Epithelial cell of proximal tubule (primary cell): ENCODE measurements at regions not wholly inside any gene's neighbourhood (a gene's known extent, or its start where the extent isn't known, plus 50 kb on each side); places are given as distances from the start of the nearest gene placed in this dataset.
"Not testable (repeated sequence)": the region's sequence is repeated elsewhere in the genome, so short reads cannot be mapped to it uniquely, and the experiment has no call there.

Source experiments
- DNase-seq: peaks from one replicate; pipeline ENCODE4 v3.0.0-alpha.2; 2011; ENCODE audit warnings: low read depth
- H3K4me3 ChIP-seq: 2 replicates; pipeline ENCODE4 v1.5.1; 2011; ENCODE audit warnings: low read depth, mild to moderate bottlenecking, low read length
- TF ChIP-seq, protein P1 (sequence below): conservative IDR thresholded peaks from 2 replicates; pipeline ENCODE4 v1.5.1; 2012; ENCODE audit warnings: low read depth, mild to moderate bottlenecking, low read length

DNA sequence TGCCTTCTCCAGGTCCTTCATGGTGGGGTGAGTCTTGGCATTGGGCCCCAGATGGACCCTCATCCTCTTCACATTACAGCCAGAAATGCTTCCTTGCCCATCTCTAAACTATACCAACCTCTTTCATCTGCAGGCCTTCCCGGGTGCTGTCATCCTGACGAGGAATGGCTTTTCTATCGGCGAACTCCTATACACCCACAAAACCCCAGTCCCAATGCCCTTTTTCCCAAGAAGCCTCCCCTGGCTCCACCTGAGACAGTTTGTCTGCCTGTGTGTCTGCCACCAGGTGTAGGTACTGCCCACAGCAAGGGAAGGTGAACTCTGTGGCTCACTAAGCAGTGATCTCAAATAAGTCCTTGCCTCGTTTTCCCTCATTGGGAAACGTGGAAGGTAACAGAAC lies 55.3 kb downstream of the PTPRS start:
- DNase-seq = no peak

DNA sequence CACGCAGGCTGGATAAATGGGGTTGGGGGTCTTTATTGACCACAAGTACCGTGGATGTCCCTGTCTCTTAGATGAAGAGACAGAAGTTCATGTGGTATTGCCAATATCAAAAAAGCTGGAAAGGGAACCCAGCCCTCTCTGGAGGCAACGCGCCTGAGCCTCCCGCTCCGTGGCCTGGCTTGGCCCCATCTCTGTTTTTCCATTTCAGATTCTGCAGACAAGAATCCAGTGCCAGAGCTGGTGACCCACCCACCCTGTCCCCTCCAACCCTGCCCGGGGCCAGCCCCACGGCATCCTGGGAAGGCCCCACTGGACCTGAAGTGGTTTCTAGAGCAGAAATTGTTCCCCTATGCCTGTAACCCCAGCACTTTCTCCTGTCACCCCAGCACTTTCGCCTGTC lies 57.7 kb downstream of the PTPRS start:
- TF ChIP-seq, protein P1, sequence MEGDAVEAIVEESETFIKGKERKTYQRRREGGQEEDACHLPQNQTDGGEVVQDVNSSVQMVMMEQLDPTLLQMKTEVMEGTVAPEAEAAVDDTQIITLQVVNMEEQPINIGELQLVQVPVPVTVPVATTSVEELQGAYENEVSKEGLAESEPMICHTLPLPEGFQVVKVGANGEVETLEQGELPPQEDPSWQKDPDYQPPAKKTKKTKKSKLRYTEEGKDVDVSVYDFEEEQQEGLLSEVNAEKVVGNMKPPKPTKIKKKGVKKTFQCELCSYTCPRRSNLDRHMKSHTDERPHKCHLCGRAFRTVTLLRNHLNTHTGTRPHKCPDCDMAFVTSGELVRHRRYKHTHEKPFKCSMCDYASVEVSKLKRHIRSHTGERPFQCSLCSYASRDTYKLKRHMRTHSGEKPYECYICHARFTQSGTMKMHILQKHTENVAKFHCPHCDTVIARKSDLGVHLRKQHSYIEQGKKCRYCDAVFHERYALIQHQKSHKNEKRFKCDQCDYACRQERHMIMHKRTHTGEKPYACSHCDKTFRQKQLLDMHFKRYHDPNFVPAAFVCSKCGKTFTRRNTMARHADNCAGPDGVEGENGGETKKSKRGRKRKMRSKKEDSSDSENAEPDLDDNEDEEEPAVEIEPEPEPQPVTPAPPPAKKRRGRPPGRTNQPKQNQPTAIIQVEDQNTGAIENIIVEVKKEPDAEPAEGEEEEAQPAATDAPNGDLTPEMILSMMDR = no peak
- no peak for DNase-seq
- H3K4me3 ChIP-seq = no peak overlapping the region

More for the DNA sequence above, 55.3 kb downstream of the PTPRS start:
- TF ChIP-seq, protein P1 = no peak
- H3K4me3 ChIP-seq = no peak overlapping the region

GRCh38 chr19:5281588-5281987 lies 59.0 kb downstream of the PTPRS start:
- no peak for DNase-seq
- H3K4me3 ChIP-seq = no peak overlapping the region
- TF ChIP-seq, protein P1 = no peak

GRCh38 chr19:5275668-5276067 lies 64.9 kb downstream of the PTPRS start:
- not testable (repeated sequence) for H3K4me3 ChIP-seq, DNase-seq

DNA sequence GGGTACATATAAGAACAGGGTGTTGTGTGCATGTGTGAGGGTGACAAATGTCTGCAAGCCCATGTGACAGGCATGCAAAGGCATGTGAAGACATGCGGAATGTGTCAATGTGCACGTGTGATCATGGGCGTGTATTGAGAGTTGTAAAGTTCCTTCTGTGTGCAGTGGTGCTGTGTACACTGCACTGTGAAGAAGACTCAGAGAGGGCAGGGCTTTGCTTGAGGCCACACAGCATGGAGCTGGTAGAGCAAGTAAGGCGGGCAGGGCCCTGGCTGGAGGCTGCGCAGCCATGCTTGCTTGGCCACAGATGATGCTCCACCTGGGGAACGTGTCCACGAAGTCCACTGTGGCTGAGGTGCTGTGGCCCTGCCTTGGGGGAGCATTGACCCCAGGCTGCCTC lies 66.8 kb downstream of the PTPRS start:
- TF ChIP-seq, protein P1 = no peak
- DNase-seq = no peak

DNA sequence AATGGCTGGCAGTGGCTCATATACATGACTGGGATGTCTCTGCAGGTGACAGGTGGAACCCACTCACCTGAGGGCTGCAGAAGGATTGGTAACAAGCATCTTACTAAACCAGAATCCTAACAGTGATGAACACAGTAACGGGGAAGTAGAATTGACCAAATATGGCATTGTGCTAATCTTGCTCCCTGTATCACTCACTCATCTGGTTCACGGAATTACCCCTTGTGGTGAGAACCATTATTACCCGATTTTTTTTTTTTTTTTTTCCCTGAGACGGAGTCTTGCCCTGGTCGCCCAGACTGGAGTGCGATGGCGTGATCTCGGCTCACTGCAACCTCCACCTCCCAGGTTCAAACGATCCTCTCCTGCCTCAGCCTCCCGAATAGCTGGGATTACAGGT lies 69.5 kb downstream of the PTPRS start:
- DNase-seq = no peak

More for the DNA sequence above, 66.8 kb downstream of the PTPRS start:
- H3K4me3 ChIP-seq = no peak overlapping the region

DNA sequence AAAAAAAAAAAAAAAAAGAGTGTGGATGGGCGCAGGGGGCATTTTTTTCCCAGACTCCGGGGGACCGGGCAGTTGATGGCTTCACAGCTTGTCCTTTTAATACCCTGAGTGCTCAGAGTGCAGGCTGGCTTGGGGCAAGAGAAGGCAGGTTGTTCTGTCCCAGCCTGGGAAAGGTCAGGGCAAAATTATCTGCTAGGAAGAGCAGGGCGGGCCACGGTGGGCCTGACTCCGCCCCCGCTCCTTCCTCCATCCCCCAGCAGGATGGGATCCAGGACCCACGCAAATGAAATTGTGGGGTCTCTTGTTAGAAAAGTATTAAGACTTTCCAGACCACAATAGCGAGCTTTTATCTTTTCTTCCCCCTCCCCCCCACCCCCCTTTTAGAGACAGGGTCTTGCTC lies 70.7 kb downstream of the PTPRS start:
- no peak overlapping the region for H3K4me3 ChIP-seq
- TF ChIP-seq, protein P1 = no peak
- no peak for DNase-seq

More for the DNA sequence above, 69.5 kb downstream of the PTPRS start:
- TF ChIP-seq, protein P1 = peak; percentile 19
- no peak overlapping the region for H3K4me3 ChIP-seq
